ENCODE measurements at regions not wholly inside any gene's neighbourhood (a gene's known extent, or its start where the extent isn't known, plus 50 kb on each side); places are given as distances from the start of the nearest gene placed in this dataset.

GRCh38 chr4:187666697-187667494 lies 328.7 kb upstream of the ZFP42 start:
- H4K20me1 ChIP-seq (ENCODE audit: control insufficient read depth, insufficient read depth, insufficient read length), result no peaks in the 10 kb centered on the region
- H3K4me2 ChIP-seq (ENCODE audit: insufficient read depth, insufficient read length, low read length), result no peak overlapping the region
- no CpG with 5 or more reads among the region's 9 CpGs for WGBS (ENCODE audit: extremely low coverage, insufficient read length, low lambda C conversion rate)
- no peak overlapping the region for H3K23ac ChIP-seq (ENCODE audit: insufficient read length, low read depth, low read length)
- no peak for DNase-seq
- H2BK15ac ChIP-seq (ENCODE audit: low read depth, low read length), result no peak overlapping the region
- H3K79me1 ChIP-seq (ENCODE audit: insufficient read depth, low read depth, low read length, poor library complexity, severe bottlenecking), result no peaks in the 10 kb centered on the region
- no peak overlapping the region for H2BK120ac ChIP-seq (ENCODE audit: low read depth, low read length, poor library complexity, severe bottlenecking)
- no peaks in the 10 kb centered on the region for H3K27me3 ChIP-seq (ENCODE audit: insufficient read depth, low read length)
- H3K27me3 Mint-ChIP-seq (ENCODE audit: low read depth), result no peaks in the 10 kb centered on the region
- no peak overlapping the region for H4K91ac ChIP-seq (ENCODE audit: insufficient read length, low read depth, low read length)
- no peak overlapping the region for H2AK5ac ChIP-seq (ENCODE audit: insufficient read length, low read length)
- no peaks in the 10 kb centered on the region for H3K4me1 Mint-ChIP-seq
- H3K27ac Mint-ChIP-seq, result no peak overlapping the region
- no peak overlapping the region for H3K9ac ChIP-seq (ENCODE audit: extremely low read depth, insufficient read length, low read length)
- H2BK12ac ChIP-seq (ENCODE audit: insufficient read length, low read depth, low read length), result no peak overlapping the region
- H2AFZ ChIP-seq (ENCODE audit: low read length), result no peak overlapping the region
- no peak overlapping the region for H4K8ac ChIP-seq (replicated peaks; ENCODE audit: insufficient read length, low read depth, low read length)
- H3K56ac ChIP-seq (ENCODE audit: insufficient read length, low read depth, low read length), result no peak overlapping the region
- H3K9me3 Mint-ChIP-seq, result peaks cover 0 to 18% of the 10 kb centered on the region in 2 experiments; a peak in 2 of 5 replicates
- TF ChIP-seq CTCF (conservative IDR thresholded peaks at IDR 0.05), result no peak
- no peak overlapping the region for H4K5ac ChIP-seq (ENCODE audit: insufficient read length, low read depth, low read length)
- no peak overlapping the region for H3K4me3 Mint-ChIP-seq
- no peaks in the 10 kb centered on the region for H3K9me3 ChIP-seq (ENCODE audit: control insufficient read depth, low read depth, low read length)
- H3K79me2 ChIP-seq (ENCODE audit: insufficient read depth, low read length), result no peaks in the 10 kb centered on the region
- no peak overlapping the region for H2BK5ac ChIP-seq (ENCODE audit: insufficient read length, low read length)
- no peaks in the 10 kb centered on the region for H3K4me1 ChIP-seq (ENCODE audit: insufficient read depth, low read length)
- H3K4ac ChIP-seq (ENCODE audit: low read depth, low read length), result no peak overlapping the region
- H3K18ac ChIP-seq (ENCODE audit: insufficient read length, low read depth, low read length), result no peak overlapping the region
- H2BK20ac ChIP-seq (ENCODE audit: low read depth, low read length, poor library complexity, severe bottlenecking), result no peak overlapping the region
- H3K23me2 ChIP-seq (ENCODE audit: insufficient read length, low read depth, low read length, poor library complexity, severe bottlenecking), result no peaks in the 10 kb centered on the region
- H3T11ph ChIP-seq (ENCODE audit: low read length), result no peak overlapping the region
- H3K27ac ChIP-seq (ENCODE audit: insufficient read length, low read depth, low read length), result no peak overlapping the region
- peaks cover 0 to 9% (median 2%) of the 10 kb centered on the region in 3 experiments; a peak in 6 of 7 replicates for H3K36me3 Mint-ChIP-seq (ENCODE audit: insufficient read depth in 1 of 3, low read depth in 3 of 3)
- H3K14ac ChIP-seq (ENCODE audit: insufficient read depth, low read length), result no peak overlapping the region
